Embryonic facial prominence (tissue), 1 donor: ENCODE measurements at regions not wholly inside any gene's neighbourhood (a gene's known extent, or its start where the extent isn't known, plus 50 kb on each side); places are given as distances from the start of the nearest gene placed in this dataset.
"Not testable (repeated sequence)": the region's sequence is repeated elsewhere in the genome, so short reads cannot be mapped to it uniquely, and the experiment has no call there.

Source experiments
- DNase-seq: peaks from one replicate; pipeline ENCODE4 v3.0.0-alpha.2; 2016; ENCODE audit errors: extremely low spot score

- DNase-seq, result not testable (repeated sequence)
Measured at GRCh38 chr5:85654144-85654543, 963.6 kb upstream of the COX7C start.

GRCh38 chr5:85656050-85656449 is 961.7 kb upstream of the COX7C start:
- DNase-seq, result no peak

- DNase-seq, result not testable (repeated sequence)
Measured at GRCh38 chr5:85657328-85657727, 960.4 kb upstream of the COX7C start.

- not testable (repeated sequence) for DNase-seq
Measured at GRCh38 chr5:85662969-85663707, 954.6 kb upstream of the COX7C start.

GRCh38 chr5:85663708-85664031 is 954.1 kb upstream of the COX7C start:
- DNase-seq, result no peak

- no peak for DNase-seq
Measured at GRCh38 chr5:85670417-85670816, 947.3 kb upstream of the COX7C start.

- no peak for DNase-seq
Measured at GRCh38 chr5:85671223-85671970, 946.3 kb upstream of the COX7C start.

- no peak for DNase-seq
Measured at GRCh38 chr5:85681871-85682270, 935.9 kb upstream of the COX7C start.

GRCh38 chr5:85684351-85684750 is 933.4 kb upstream of the COX7C start:
- no peak for DNase-seq

GRCh38 chr5:85703296-85703695 is 914.4 kb upstream of the COX7C start:
- DNase-seq, result no peak

GRCh38 chr5:85709728-85710127 is 908.0 kb upstream of the COX7C start:
- no peak for DNase-seq

- no peak for DNase-seq
Measured at GRCh38 chr5:85716344-85717202, 901.2 kb upstream of the COX7C start.

GRCh38 chr5:85717203-85717563 is 900.6 kb upstream of the COX7C start:
- DNase-seq, result no peak

GRCh38 chr5:85732185-85732584 is 885.6 kb upstream of the COX7C start:
- DNase-seq, result no peak

- no peak for DNase-seq
Measured at GRCh38 chr5:85741972-85742371, 875.8 kb upstream of the COX7C start.

- DNase-seq, result no peak
Measured at GRCh38 chr5:85760519-85760918, 857.2 kb upstream of the COX7C start.

- DNase-seq, result no peak
Measured at GRCh38 chr5:85769347-85769746, 848.4 kb upstream of the COX7C start.

- DNase-seq, result no peak
Measured at GRCh38 chr5:85784746-85785145, 833.0 kb upstream of the COX7C start.

GRCh38 chr5:85813146-85813545 is 804.6 kb upstream of the COX7C start:
- no peak for DNase-seq

- no peak for DNase-seq
Measured at GRCh38 chr5:85814596-85814995, 803.1 kb upstream of the COX7C start.

GRCh38 chr5:85823462-85824426 is 794.0 kb upstream of the COX7C start:
- no peak for DNase-seq
